Keratinocyte (primary cell): ENCODE measurements at regions not wholly inside any gene's neighbourhood (a gene's known extent, or its start where the extent isn't known, plus 50 kb on each side); places are given as distances from the start of the nearest gene placed in this dataset.

Experiments
- CTCF ChIP-seq, 3 experiments: IDR thresholded peaks in 1 of 3; conservative IDR thresholded peaks in 1 of 3; optimal IDR thresholded peaks in 1 of 3; 2 replicates in 2 of 3; 3 replicates in 1 of 3; pipeline versions ENCODE3 to v1.5.1; 2011; ENCODE audit warnings: low read length in 3 of 3, mild to moderate bottlenecking in 3 of 3, moderate library complexity in 2 of 3, control low read depth in 1 of 3, inconsistent platforms in 1 of 3; ENCODE audit not compliant: insufficient read depth in 2 of 3; ENCODE audit errors: extremely low read depth in 1 of 3
- EZH2 ChIP-seq: IDR thresholded peaks from one replicate; pipeline ENCODE4 v1.6.1; 2012; ENCODE audit warnings: inconsistent platforms, mild to moderate bottlenecking, low read length, moderate library complexity

- no peak for TF ChIP-seq CTCF (optimal IDR thresholded peaks at IDR 0.05 in 1 of 3, IDR thresholded peaks at IDR 0.05 in 1 of 3, conservative IDR thresholded peaks at IDR 0.05 in 1 of 3; ENCODE audit: extremely low read depth in 1 of 3, insufficient read depth in 2 of 3, low read length in 3 of 3)
- no peak for TF ChIP-seq EZH2
These were observed 548.0 kb upstream of the CCDC54 start for GRCh38 chr3:106829206-106829605.
